Spleen (tissue), 11 donors: ENCODE measurements at regions not wholly inside any gene's neighbourhood (a gene's known extent, or its start where the extent isn't known, plus 50 kb on each side); places are given as distances from the start of the nearest gene placed in this dataset.

ENCODE experiments used
- DNase-seq: peaks from one replicate; pipeline ENCODE4 v3.0.0-alpha.2; 2020
- H3K27ac ChIP-seq, 8 donors: fragments of 200-600 bp; sonication (generic) in 7 of 8; 1 replicate in 4 of 8; 2 replicates in 4 of 8; pipeline versions ENCODE4 v1.5.0 to v1.8.0; 2016 to 2021; ENCODE audit warnings: inconsistent platforms in 4 of 8, mild to moderate bottlenecking in 4 of 8, moderate library complexity in 1 of 8
- H3K27me3 ChIP-seq, 7 donors: fragments of 200-600 bp; sonication (generic) in 6 of 7; replicated peaks in 1 of 7; 1 replicate in 4 of 7; 2 replicates in 3 of 7; pipeline versions ENCODE4 v1.5.0 to v1.8.0; 2016 to 2021; ENCODE audit warnings: inconsistent platforms in 3 of 7, mild to moderate bottlenecking in 1 of 7
- H3K36me3 ChIP-seq, 6 donors: fragments of 200-600 bp; sonication (generic) in 5 of 6; 1 replicate in 4 of 6; 2 replicates in 2 of 6; pipeline versions ENCODE4 v1.5.0 to v1.8.0; 2016 to 2021; ENCODE audit warnings: inconsistent platforms in 2 of 6
- H3K4me1 ChIP-seq, 6 donors: fragments of 200-600 bp; sonication (generic) in 5 of 6; 1 replicate in 3 of 6; 2 replicates in 3 of 6; pipeline versions ENCODE4 v1.5.0 to v1.8.0; 2016 to 2021; ENCODE audit warnings: inconsistent platforms in 3 of 6
- H3K4me3 ChIP-seq, 8 donors: fragments of 200-600 bp; sonication (generic) in 7 of 8; 1 replicate in 4 of 8; 2 replicates in 4 of 8; pipeline versions ENCODE4 v1.5.0 to v1.8.0; 2016 to 2021; ENCODE audit warnings: inconsistent platforms in 4 of 8, mild to moderate bottlenecking in 4 of 8, moderate library complexity in 2 of 8
- H3K9me3 ChIP-seq, 8 donors: fragments of 200-600 bp; sonication (generic) in 7 of 8; 1 replicate in 4 of 8; 2 replicates in 4 of 8; pipeline versions ENCODE4 v1.5.0 to v1.8.0; 2016 to 2021; ENCODE audit warnings: inconsistent platforms in 4 of 8
- POLR2A ChIP-seq, 3 donors: fragments of 450-650 bp; IDR thresholded peaks; one replicate each; pipeline ENCODE4 v1.5.1; 2017; ENCODE audit warnings: antibody characterized with exemption in 3 of 3, mild to moderate bottlenecking in 1 of 3
- POLR2AphosphoS5 ChIP-seq, 3 donors: sonication (generic); formaldehyde crosslinking; IDR thresholded peaks; one replicate each; pipeline ENCODE4 v1.5.1; 2017; ENCODE audit warnings: antibody characterized with exemption in 3 of 3
- WGBS, 5 donors: extraction: QIAGEN DNeasy Blood & Tissue Kit in 3 of 5; methylation state at CpG; one replicate each; pipeline versions ENCODE4 v1.1.5 to v1.1.7; 2013 to 2018; 5-methylcytosine and 5-hydroxymethylcytosine counted together
- intact Hi-C: fragments of 100-400 bp; cut with DNase I; formaldehyde crosslinking; loops from one replicate; pipeline ENCODE4 v1.15.0; 2023; ENCODE audit warnings: low total_unique reads
- TF ChIP-seq, protein P1 (sequence below), 11 experiments: fragments of 200-600 bp in 7 of 11; fragments of 450-650 bp in 4 of 11; sonication (generic) in 4 of 11; IDR thresholded peaks in 8 of 11; conservative IDR thresholded peaks in 3 of 11; 1 replicate in 7 of 11; 2 replicates in 4 of 11; pipeline versions ENCODE4 v1.4.0 to v1.8.0; 2016 to 2021; ENCODE audit warnings: antibody characterized with exemption in 11 of 11, inconsistent platforms in 4 of 11, mild to moderate bottlenecking in 1 of 11
- donor health status: healthy with polysubstance abuse.
- donor health status: DM: no; HTN: no; CAD: no; lungs with moderate emphysema.
- donor health status: DM: no; HTN: no; CAD: no.
- donor health status: Bipolar disorder and iron deficiency.
- donor health status: healthy.
- donor health status: DM: no; HTN: no; CAD: no.
- donor health status: DM: yes; HTN: yes; CAD: no.

DNA sequence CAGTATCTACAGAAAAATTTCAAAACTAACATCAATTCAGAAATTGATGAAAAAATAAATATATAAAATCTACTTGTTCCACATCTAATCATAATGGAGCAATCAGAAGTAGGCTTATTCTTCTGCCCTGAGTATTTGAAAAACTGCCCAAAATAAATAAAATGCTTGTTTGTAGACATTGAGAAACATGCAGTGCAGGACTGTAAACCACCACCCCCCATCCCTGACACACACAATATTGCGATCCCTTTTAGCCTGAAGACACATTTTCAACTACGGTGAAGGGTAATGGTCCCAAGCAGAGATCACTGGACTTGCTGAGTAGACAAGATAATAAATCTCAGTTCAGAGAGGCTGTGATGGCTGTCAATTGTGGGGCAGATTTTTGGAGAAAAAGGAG lies 261.5 kb downstream of the C6orf118 start:
- Histone ChIP-seq H3K27ac (no peak overlapping the region), H3K4me1 (no peaks in the 10 kb centered on the region)
- 87 to 96% (median 91%) methylated on average over 2 of the region's 2 CpGs for WGBS, 5 donors

DNA sequence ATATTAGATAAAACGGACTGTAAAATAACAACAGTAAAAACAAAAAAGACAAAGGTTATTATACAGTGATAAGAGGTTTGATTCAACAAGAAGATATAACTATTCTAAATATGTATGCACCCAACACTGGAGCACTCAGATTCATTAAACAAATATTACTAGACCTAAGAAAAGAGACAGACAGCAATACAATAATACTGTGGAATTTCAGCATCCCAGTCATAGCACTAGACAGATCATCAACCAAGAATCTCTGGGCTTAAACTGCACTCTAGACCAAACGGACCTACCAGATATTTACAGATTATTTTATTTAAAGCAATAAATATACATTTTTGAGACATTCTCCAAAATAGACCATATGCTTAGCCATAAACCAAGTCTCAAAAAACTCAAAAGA lies 263.8 kb downstream of the C6orf118 start:
- WGBS, 5 donors, result 56 to 86% (median 78%) methylated on average over 2 of the region's 2 CpGs
- Histone ChIP-seq H3K36me3 (no peaks in the 10 kb centered on the region), H3K27ac (no peak overlapping the region), H3K9me3 (peaks cover 0 to 56% (median 35%) of the 10 kb centered on the region in 8 donors), H3K4me1 (no peaks in the 10 kb centered on the region), H3K4me3 (no peak overlapping the region), H3K27me3 (no peaks in the 10 kb centered on the region)
- no peak for DNase-seq
- TF ChIP-seq POLR2A (IDR thresholded peaks at IDR 0.05), result no peak
- TF ChIP-seq, protein P1, sequence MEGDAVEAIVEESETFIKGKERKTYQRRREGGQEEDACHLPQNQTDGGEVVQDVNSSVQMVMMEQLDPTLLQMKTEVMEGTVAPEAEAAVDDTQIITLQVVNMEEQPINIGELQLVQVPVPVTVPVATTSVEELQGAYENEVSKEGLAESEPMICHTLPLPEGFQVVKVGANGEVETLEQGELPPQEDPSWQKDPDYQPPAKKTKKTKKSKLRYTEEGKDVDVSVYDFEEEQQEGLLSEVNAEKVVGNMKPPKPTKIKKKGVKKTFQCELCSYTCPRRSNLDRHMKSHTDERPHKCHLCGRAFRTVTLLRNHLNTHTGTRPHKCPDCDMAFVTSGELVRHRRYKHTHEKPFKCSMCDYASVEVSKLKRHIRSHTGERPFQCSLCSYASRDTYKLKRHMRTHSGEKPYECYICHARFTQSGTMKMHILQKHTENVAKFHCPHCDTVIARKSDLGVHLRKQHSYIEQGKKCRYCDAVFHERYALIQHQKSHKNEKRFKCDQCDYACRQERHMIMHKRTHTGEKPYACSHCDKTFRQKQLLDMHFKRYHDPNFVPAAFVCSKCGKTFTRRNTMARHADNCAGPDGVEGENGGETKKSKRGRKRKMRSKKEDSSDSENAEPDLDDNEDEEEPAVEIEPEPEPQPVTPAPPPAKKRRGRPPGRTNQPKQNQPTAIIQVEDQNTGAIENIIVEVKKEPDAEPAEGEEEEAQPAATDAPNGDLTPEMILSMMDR (IDR thresholded peaks at IDR 0.05 in 8 of 11, conservative IDR thresholded peaks at IDR 0.05 in 3 of 11), result no peak
- TF ChIP-seq POLR2AphosphoS5 (IDR thresholded peaks at IDR 0.05), result no peak
- intact Hi-C loops, result no loop called here

More for the DNA sequence above, 261.5 kb downstream of the C6orf118 start:
- Histone ChIP-seq H3K9me3 (peaks cover 0 to 70% (median 37%) of the 10 kb centered on the region in 8 donors), H3K36me3 (no peaks in the 10 kb centered on the region), H3K4me3 (no peak overlapping the region), H3K27me3 (no peaks in the 10 kb centered on the region)
- intact Hi-C loops, result no loop called here
- no peak for DNase-seq
- TF ChIP-seq POLR2A (IDR thresholded peaks at IDR 0.05) (no peak), POLR2AphosphoS5 (IDR thresholded peaks at IDR 0.05) (no peak)
- TF ChIP-seq, protein P1 (IDR thresholded peaks at IDR 0.05 in 8 of 11, conservative IDR thresholded peaks at IDR 0.05 in 3 of 11), result no peak

DNA sequence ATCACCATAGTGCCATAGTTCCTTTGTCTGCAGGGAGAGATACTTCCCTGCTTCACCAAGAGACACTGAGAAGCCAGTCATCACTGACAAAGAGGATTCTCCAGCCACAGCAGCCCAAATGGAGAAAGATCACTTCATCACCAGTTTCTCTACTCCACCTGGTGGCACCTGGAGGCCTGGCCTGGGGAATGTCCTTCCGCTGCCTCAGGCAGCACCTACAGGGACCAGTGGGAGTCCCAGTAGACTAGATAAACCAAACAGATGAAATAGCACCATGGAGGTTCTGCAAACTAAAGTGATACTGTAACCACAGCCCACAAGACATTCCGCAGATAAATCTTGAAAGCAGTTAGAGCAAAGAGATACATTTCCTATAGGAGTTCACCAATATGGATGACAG lies 266.5 kb downstream of the C6orf118 start:
- intact Hi-C loops, result no loop called here
- Histone ChIP-seq H3K27me3 (no peaks in the 10 kb centered on the region), H3K9me3 (peaks cover 0 to 48% (median 21%) of the 10 kb centered on the region in 8 donors), H3K36me3 (no peaks in the 10 kb centered on the region), H3K4me3 (no peak overlapping the region), H3K27ac (no peak overlapping the region), H3K4me1 (no peaks in the 10 kb centered on the region)
- no peak for DNase-seq
- TF ChIP-seq, protein P1 (IDR thresholded peaks at IDR 0.05 in 8 of 11, conservative IDR thresholded peaks at IDR 0.05 in 3 of 11), result no peak
- TF ChIP-seq POLR2A (IDR thresholded peaks at IDR 0.05), result no peak
- no peak for TF ChIP-seq POLR2AphosphoS5 (IDR thresholded peaks at IDR 0.05)
- WGBS, 5 donors, result 89 to 97% (median 93%) methylated on average over 2 of the region's 2 CpGs

DNA sequence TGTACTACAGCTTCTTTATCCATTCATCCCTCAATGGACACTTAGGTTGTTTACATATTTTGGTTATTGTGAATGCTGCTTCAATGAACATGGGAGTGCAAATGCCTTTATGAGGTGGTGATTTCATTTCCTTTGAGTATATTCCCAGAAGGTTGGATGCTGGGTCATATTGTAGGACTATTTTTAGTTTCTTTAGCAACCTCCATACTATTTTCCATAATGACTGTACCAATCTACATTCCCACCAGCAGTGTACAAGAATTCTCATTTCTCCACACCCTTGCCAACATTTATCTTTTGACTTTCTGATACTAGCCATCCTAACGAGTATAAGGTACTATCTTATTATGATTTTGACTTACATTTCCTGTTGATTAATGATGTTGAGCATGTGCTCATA lies 269.0 kb downstream of the C6orf118 start:
- TF ChIP-seq, protein P1 (IDR thresholded peaks at IDR 0.05 in 8 of 11, conservative IDR thresholded peaks at IDR 0.05 in 3 of 11), result no peak
- no peak for TF ChIP-seq POLR2A (IDR thresholded peaks at IDR 0.05)
- TF ChIP-seq POLR2AphosphoS5 (IDR thresholded peaks at IDR 0.05), result no peak
- Histone ChIP-seq H3K36me3 (no peaks in the 10 kb centered on the region), H3K27ac (no peak overlapping the region), H3K9me3 (peaks cover 0 to 46% (median 7%) of the 10 kb centered on the region in 8 donors), H3K4me3 (no peak overlapping the region), H3K27me3 (no peaks in the 10 kb centered on the region), H3K4me1 (no peaks in the 10 kb centered on the region)
- intact Hi-C loops, result no loop called here
- WGBS, 5 donors, result 67 to 86% (median 77%) methylated on average over 1 of the region's 1 CpG
- DNase-seq, result no peak
